NT2/D1 (cell line): ENCODE measurements at regions not wholly inside any gene's neighbourhood (a gene's known extent, or its start where the extent isn't known, plus 50 kb on each side); places are given as distances from the start of the nearest gene placed in this dataset.

Source experiments
- SUZ12 ChIP-seq: IDR thresholded peaks from 2 replicates; pipeline ENCODE4 v1.6.1; 2011; ENCODE audit not compliant: insufficient read length, insufficient read depth; ENCODE audit errors: extremely low read depth
- YY1 ChIP-seq: IDR thresholded peaks from 2 replicates; pipeline ENCODE4 v1.6.1; 2011; ENCODE audit not compliant: insufficient read length, insufficient read depth

DNA sequence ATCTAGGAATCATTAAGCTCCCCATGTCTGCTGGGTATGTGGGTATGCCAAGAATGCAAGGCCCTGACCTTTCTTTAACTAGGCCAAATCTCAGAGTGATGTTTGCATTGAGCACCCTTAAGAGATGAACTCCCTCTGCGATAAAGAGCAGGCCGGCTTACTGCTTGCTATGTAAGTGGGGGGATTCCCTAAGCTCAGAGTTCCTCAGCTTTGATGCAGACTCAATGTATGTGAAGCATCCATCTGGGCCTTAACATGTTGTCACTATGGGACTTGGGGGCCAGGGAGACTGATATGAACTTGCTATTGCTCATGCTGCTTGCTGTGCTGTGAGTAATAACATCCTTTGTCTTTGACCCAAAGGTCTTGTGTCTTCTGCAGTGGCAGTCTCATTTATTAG lies 149.7 kb downstream of the C12orf75 start:
- TF ChIP-seq YY1 (no peak), SUZ12 (no peak)
